ENCODE measurements at regions not wholly inside any gene's neighbourhood (a gene's known extent, or its start where the extent isn't known, plus 50 kb on each side); places are given as distances from the start of the nearest gene placed in this dataset.
A peak's percentile ranks its signal among the peaks of the same experiment; 100 is the strongest.

- Histone ChIP-seq H3K9ac (ENCODE audit: low read depth, low read length) (no peak overlapping the region), H3K9me3 (replicated peaks; ENCODE audit: low read length) (no peaks in the 10 kb centered on the region), H3K4me3 (ENCODE audit: low read length) (no peak overlapping the region), H3K4me2 (ENCODE audit: low read length) (no peak overlapping the region), H3K36me3 (ENCODE audit: insufficient read depth, low read length) (no peaks in the 10 kb centered on the region), H3K27me3 (ENCODE audit: control insufficient read depth, insufficient read depth, low read length) (no peaks in the 10 kb centered on the region), H3K4me1 (ENCODE audit: control insufficient read depth, insufficient read depth, low read length) (no peaks in the 10 kb centered on the region)
Measured at GRCh38 chr1:86259390-86259789, 102.8 kb upstream of the COL24A1 start.

GRCh38 chr1:86258101-86258500 is 101.5 kb upstream of the COL24A1 start:
- no peak overlapping the region for H3K9ac ChIP-seq (ENCODE audit: low read depth, low read length)
- no peak overlapping the region for H3K4me2 ChIP-seq (ENCODE audit: low read length)
- H3K27me3 ChIP-seq (ENCODE audit: control insufficient read depth, insufficient read depth, low read length) = no peaks in the 10 kb centered on the region
- H3K36me3 ChIP-seq (ENCODE audit: insufficient read depth, low read length) = no peaks in the 10 kb centered on the region
- H3K4me3 ChIP-seq (ENCODE audit: low read length) = no peak overlapping the region
- no peaks in the 10 kb centered on the region for H3K4me1 ChIP-seq (ENCODE audit: control insufficient read depth, insufficient read depth, low read length)
- no peaks in the 10 kb centered on the region for H3K9me3 ChIP-seq (replicated peaks; ENCODE audit: low read length)

GRCh38 chr1:86247597-86248279 is 91.2 kb upstream of the COL24A1 start:
- no peaks in the 10 kb centered on the region for H3K36me3 ChIP-seq (ENCODE audit: insufficient read depth, low read length)
- H3K4me2 ChIP-seq (ENCODE audit: low read length) = peak overlapping the region; percentile 75
- no peaks in the 10 kb centered on the region for H3K27me3 ChIP-seq (ENCODE audit: control insufficient read depth, insufficient read depth, low read length)
- H3K9me3 ChIP-seq (replicated peaks; ENCODE audit: low read length) = no peaks in the 10 kb centered on the region
- no peak overlapping the region for H3K9ac ChIP-seq (ENCODE audit: low read depth, low read length)
- H3K4me3 ChIP-seq (ENCODE audit: low read length) = peak overlapping the region; percentile 57
- no peaks in the 10 kb centered on the region for H3K4me1 ChIP-seq (ENCODE audit: control insufficient read depth, insufficient read depth, low read length)

- Histone ChIP-seq H3K9me3 (replicated peaks; ENCODE audit: low read length) (no peaks in the 10 kb centered on the region), H3K4me2 (ENCODE audit: low read length) (no peak overlapping the region), H3K4me3 (ENCODE audit: low read length) (no peak overlapping the region), H3K4me1 (ENCODE audit: control insufficient read depth, insufficient read depth, low read length) (no peaks in the 10 kb centered on the region), H3K27me3 (ENCODE audit: control insufficient read depth, insufficient read depth, low read length) (no peaks in the 10 kb centered on the region), H3K9ac (ENCODE audit: low read depth, low read length) (no peak overlapping the region), H3K36me3 (ENCODE audit: insufficient read depth, low read length) (no peaks in the 10 kb centered on the region)
Measured at GRCh38 chr1:86245566-86246190, 89.1 kb upstream of the COL24A1 start.

GRCh38 chr1:86239894-86240293 is 83.3 kb upstream of the COL24A1 start:
- H3K4me1 ChIP-seq (ENCODE audit: control insufficient read depth, insufficient read depth, low read length) = no peaks in the 10 kb centered on the region
- H3K27me3 ChIP-seq (ENCODE audit: control insufficient read depth, insufficient read depth, low read length) = no peaks in the 10 kb centered on the region
- no peak overlapping the region for H3K4me2 ChIP-seq (ENCODE audit: low read length)
- no peaks in the 10 kb centered on the region for H3K36me3 ChIP-seq (ENCODE audit: insufficient read depth, low read length)
- no peak overlapping the region for H3K9ac ChIP-seq (ENCODE audit: low read depth, low read length)
- H3K4me3 ChIP-seq (ENCODE audit: low read length) = no peak overlapping the region
- no peaks in the 10 kb centered on the region for H3K9me3 ChIP-seq (replicated peaks; ENCODE audit: low read length)

GRCh38 chr1:86239490-86239889 is 82.9 kb upstream of the COL24A1 start:
- no peak overlapping the region for H3K4me3 ChIP-seq (ENCODE audit: low read length)
- no peaks in the 10 kb centered on the region for H3K27me3 ChIP-seq (ENCODE audit: control insufficient read depth, insufficient read depth, low read length)
- H3K9me3 ChIP-seq (replicated peaks; ENCODE audit: low read length) = no peaks in the 10 kb centered on the region
- H3K36me3 ChIP-seq (ENCODE audit: insufficient read depth, low read length) = no peaks in the 10 kb centered on the region
- H3K9ac ChIP-seq (ENCODE audit: low read depth, low read length) = no peak overlapping the region
- no peaks in the 10 kb centered on the region for H3K4me1 ChIP-seq (ENCODE audit: control insufficient read depth, insufficient read depth, low read length)
- H3K4me2 ChIP-seq (ENCODE audit: low read length) = no peak overlapping the region

- H3K4me1 ChIP-seq (ENCODE audit: control insufficient read depth, insufficient read depth, low read length) = no peaks in the 10 kb centered on the region
- no peaks in the 10 kb centered on the region for H3K27me3 ChIP-seq (ENCODE audit: control insufficient read depth, insufficient read depth, low read length)
- H3K4me2 ChIP-seq (ENCODE audit: low read length) = no peak overlapping the region
- no peak overlapping the region for H3K4me3 ChIP-seq (ENCODE audit: low read length)
- no peaks in the 10 kb centered on the region for H3K9me3 ChIP-seq (replicated peaks; ENCODE audit: low read length)
- H3K9ac ChIP-seq (ENCODE audit: low read depth, low read length) = no peak overlapping the region
- no peaks in the 10 kb centered on the region for H3K36me3 ChIP-seq (ENCODE audit: insufficient read depth, low read length)
Measured at GRCh38 chr1:86238226-86238625, 81.7 kb upstream of the COL24A1 start.

GRCh38 chr1:86235852-86236251 is 79.3 kb upstream of the COL24A1 start:
- Histone ChIP-seq H3K4me1 (ENCODE audit: control insufficient read depth, insufficient read depth, low read length) (no peaks in the 10 kb centered on the region), H3K4me3 (ENCODE audit: low read length) (no peak overlapping the region), H3K9ac (ENCODE audit: low read depth, low read length) (no peak overlapping the region), H3K36me3 (ENCODE audit: insufficient read depth, low read length) (no peaks in the 10 kb centered on the region), H3K4me2 (ENCODE audit: low read length) (no peak overlapping the region), H3K27me3 (ENCODE audit: control insufficient read depth, insufficient read depth, low read length) (no peaks in the 10 kb centered on the region), H3K9me3 (replicated peaks; ENCODE audit: low read length) (no peaks in the 10 kb centered on the region)

- Histone ChIP-seq H3K4me1 (ENCODE audit: control insufficient read depth, insufficient read depth, low read length) (no peaks in the 10 kb centered on the region), H3K9me3 (replicated peaks; ENCODE audit: low read length) (no peaks in the 10 kb centered on the region), H3K4me2 (ENCODE audit: low read length) (no peak overlapping the region), H3K36me3 (ENCODE audit: insufficient read depth, low read length) (no peaks in the 10 kb centered on the region), H3K27me3 (ENCODE audit: control insufficient read depth, insufficient read depth, low read length) (no peaks in the 10 kb centered on the region), H3K4me3 (ENCODE audit: low read length) (no peak overlapping the region), H3K9ac (ENCODE audit: low read depth, low read length) (no peak overlapping the region)
Measured at GRCh38 chr1:86233403-86233802, 76.8 kb upstream of the COL24A1 start.

GRCh38 chr1:86231076-86231475 is 74.5 kb upstream of the COL24A1 start:
- Histone ChIP-seq H3K36me3 (ENCODE audit: insufficient read depth, low read length) (no peaks in the 10 kb centered on the region), H3K9me3 (replicated peaks; ENCODE audit: low read length) (no peaks in the 10 kb centered on the region), H3K4me1 (ENCODE audit: control insufficient read depth, insufficient read depth, low read length) (no peaks in the 10 kb centered on the region), H3K4me3 (ENCODE audit: low read length) (no peak overlapping the region), H3K27me3 (ENCODE audit: control insufficient read depth, insufficient read depth, low read length) (peaks cover 3% of the 10 kb centered on the region), H3K9ac (ENCODE audit: low read depth, low read length) (no peak overlapping the region), H3K4me2 (ENCODE audit: low read length) (no peak overlapping the region)

- Histone ChIP-seq H3K9ac (ENCODE audit: low read depth, low read length) (no peak overlapping the region), H3K9me3 (replicated peaks; ENCODE audit: low read length) (no peaks in the 10 kb centered on the region), H3K4me2 (ENCODE audit: low read length) (no peak overlapping the region), H3K36me3 (ENCODE audit: insufficient read depth, low read length) (no peaks in the 10 kb centered on the region), H3K4me1 (ENCODE audit: control insufficient read depth, insufficient read depth, low read length) (no peaks in the 10 kb centered on the region), H3K4me3 (ENCODE audit: low read length) (no peak overlapping the region), H3K27me3 (ENCODE audit: control insufficient read depth, insufficient read depth, low read length) (peaks cover 3% of the 10 kb centered on the region)
Measured at GRCh38 chr1:86229405-86229975, 72.9 kb upstream of the COL24A1 start.

GRCh38 chr1:86228546-86228945 is 72.0 kb upstream of the COL24A1 start:
- Histone ChIP-seq H3K4me2 (ENCODE audit: low read length) (no peak overlapping the region), H3K9ac (ENCODE audit: low read depth, low read length) (no peak overlapping the region), H3K4me3 (ENCODE audit: low read length) (no peak overlapping the region), H3K9me3 (replicated peaks; ENCODE audit: low read length) (no peaks in the 10 kb centered on the region), H3K36me3 (ENCODE audit: insufficient read depth, low read length) (no peaks in the 10 kb centered on the region), H3K4me1 (ENCODE audit: control insufficient read depth, insufficient read depth, low read length) (no peaks in the 10 kb centered on the region), H3K27me3 (ENCODE audit: control insufficient read depth, insufficient read depth, low read length) (peaks cover 3% of the 10 kb centered on the region)

Measured in skeletal muscle satellite cell (primary cell).